HG03064 (cell line): ENCODE measurements at regions not wholly inside any gene's neighbourhood (a gene's known extent, or its start where the extent isn't known, plus 50 kb on each side); places are given as distances from the start of the nearest gene placed in this dataset.
"Not testable (repeated sequence)": the region's sequence is repeated elsewhere in the genome, so short reads cannot be mapped to it uniquely, and the experiment has no call there.

Experiments
- ATAC-seq: cut with Tn5 transposase; IDR thresholded peaks from one replicate; pipeline ENCODE4 v1.9.1; 2021; ENCODE audit warnings: low read depth; ENCODE audit not compliant: unreplicated experiment

- not testable (repeated sequence) for ATAC-seq
These were observed 109.6 kb upstream of the POMZP3 start for GRCh38 chr7:76736724-76737123.

GRCh38 chr7:76736091-76736490 lies 109.0 kb upstream of the POMZP3 start:
- ATAC-seq = not testable (repeated sequence)

- ATAC-seq = not testable (repeated sequence)
These were observed 108.6 kb upstream of the POMZP3 start for GRCh38 chr7:76735668-76736067.

GRCh38 chr7:76728571-76728974 lies 101.5 kb upstream of the POMZP3 start:
- not testable (repeated sequence) for ATAC-seq

- not testable (repeated sequence) for ATAC-seq
These were observed 96.8 kb upstream of the POMZP3 start for GRCh38 chr7:76723928-76724327.

GRCh38 chr7:76716551-76716950 lies 89.5 kb upstream of the POMZP3 start:
- ATAC-seq = not testable (repeated sequence)

DNA sequence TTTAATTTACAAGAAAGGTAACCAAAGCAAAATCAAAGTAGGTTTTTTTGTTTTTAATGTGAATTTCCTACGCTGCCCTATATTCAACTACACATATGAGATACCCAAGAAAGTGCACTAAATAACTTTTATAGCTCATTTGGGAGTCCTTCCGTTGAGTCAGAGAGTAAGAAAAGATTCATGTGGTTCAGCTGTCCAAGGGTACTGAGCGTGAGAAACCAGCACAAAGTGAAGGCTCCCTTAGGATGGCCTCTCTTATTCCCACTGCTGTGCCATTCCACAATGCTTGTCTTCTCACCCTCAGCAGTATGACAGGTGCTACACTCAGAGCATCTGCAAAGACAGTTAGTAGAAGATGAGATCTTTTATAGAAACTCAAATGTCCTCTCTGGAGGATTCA lies 85.8 kb upstream of the POMZP3 start:
- ATAC-seq = not testable (repeated sequence)

DNA sequence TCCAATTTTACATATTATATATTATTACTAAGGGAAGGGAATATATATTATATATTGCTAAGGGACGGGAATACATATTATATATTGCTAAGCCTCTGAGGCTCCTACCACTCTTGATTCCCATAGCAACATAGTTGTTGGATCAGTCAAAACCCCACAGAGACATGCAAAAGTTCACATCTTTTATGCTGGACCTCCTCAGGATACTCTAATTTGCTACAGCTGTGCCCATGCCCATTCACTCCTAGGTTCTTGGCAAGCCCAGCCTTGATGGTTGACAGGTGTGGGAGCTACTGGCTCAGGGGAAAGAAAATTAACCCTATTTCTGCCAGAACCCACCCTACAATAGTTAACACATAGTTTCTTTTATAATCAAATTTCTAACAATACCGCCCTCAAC lies 84.6 kb upstream of the POMZP3 start:
- not testable (repeated sequence) for ATAC-seq

- not testable (repeated sequence) for ATAC-seq
These were observed 82.6 kb upstream of the POMZP3 start for GRCh38 chr7:76709703-76710102.

- ATAC-seq = not testable (repeated sequence)
These were observed 81.4 kb upstream of the POMZP3 start for GRCh38 chr7:76708446-76708845.

GRCh38 chr7:76703815-76704214 lies 76.7 kb upstream of the POMZP3 start:
- ATAC-seq = not testable (repeated sequence)

- ATAC-seq = not testable (repeated sequence)
These were observed 59.2 kb upstream of the POMZP3 start for GRCh38 chr7:76686277-76686676.

GRCh38 chr7:76684737-76685136 lies 57.7 kb upstream of the POMZP3 start:
- ATAC-seq = not testable (repeated sequence)

- ATAC-seq = not testable (repeated sequence)
These were observed 56.6 kb upstream of the POMZP3 start for GRCh38 chr7:76683631-76684030.

- ATAC-seq = not testable (repeated sequence)
These were observed 54.7 kb upstream of the POMZP3 start for GRCh38 chr7:76681810-76682209.

DNA sequence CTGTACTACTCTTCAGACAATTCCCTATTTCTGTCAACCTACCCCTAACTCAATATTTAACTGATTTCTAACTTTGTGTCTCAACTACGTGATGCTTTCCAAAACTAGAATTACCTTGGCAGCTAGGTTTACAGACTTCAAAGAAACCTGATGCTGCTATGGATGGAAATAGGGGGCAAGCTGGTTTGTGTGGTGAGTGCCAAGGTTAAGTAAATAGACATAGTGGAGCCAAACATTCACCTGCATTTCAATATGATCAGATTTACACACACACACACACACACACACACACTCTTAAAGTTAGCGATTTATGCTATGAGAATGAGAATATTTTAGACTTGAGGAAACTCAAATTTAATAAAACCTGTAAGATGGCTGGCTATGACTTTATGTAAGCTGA lies 52.1 kb upstream of the POMZP3 start:
- ATAC-seq = not testable (repeated sequence)

GRCh38 chr7:76678500-76678899 lies 51.4 kb upstream of the POMZP3 start:
- not testable (repeated sequence) for ATAC-seq

DNA sequence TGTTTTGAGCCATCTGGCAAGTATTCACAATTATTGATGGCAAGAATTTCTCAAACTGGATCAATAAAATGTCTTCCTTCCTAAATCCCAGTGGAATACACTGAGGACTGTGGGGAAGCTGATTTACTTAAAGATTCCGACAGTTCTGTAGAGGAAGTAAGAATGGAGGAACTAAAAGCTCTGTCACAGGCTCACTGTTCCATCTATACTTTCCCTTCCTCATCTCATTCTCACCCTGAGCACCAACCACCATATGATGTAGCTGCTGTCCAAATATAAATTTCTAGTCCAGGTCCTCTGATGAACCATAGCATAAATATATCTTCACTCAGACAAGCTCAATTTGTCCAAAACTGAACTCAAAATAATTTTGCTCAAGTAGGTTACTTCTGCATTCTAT lies 49.8 kb upstream of the POMZP3 start:
- not testable (repeated sequence) for ATAC-seq
